GM12891 (cell line): ENCODE measurements at regions not wholly inside any gene's neighbourhood (a gene's known extent, or its start where the extent isn't known, plus 50 kb on each side); places are given as distances from the start of the nearest gene placed in this dataset.

Experiments
- PAX5 ChIP-seq: IDR thresholded peaks from 2 replicates; pipeline ENCODE4 v1.6.1; 2011; ENCODE audit warnings: low read length, moderate library complexity, mild to moderate bottlenecking; ENCODE audit not compliant: insufficient read depth, severe bottlenecking
- POLR2A ChIP-seq: IDR thresholded peaks from 2 replicates; pipeline ENCODE4 v1.6.1; 2011; ENCODE audit warnings: low read depth, low read length, control low read depth
- POLR2AphosphoS5 ChIP-seq: IDR thresholded peaks from 2 replicates; pipeline ENCODE4 v1.6.1; 2011; ENCODE audit warnings: low read depth, low read length, control low read depth

GRCh38 chr3:153334558-153334957, 172.5 kb downstream of the RAP2B start:
- no peak for TF ChIP-seq POLR2A
- no peak for TF ChIP-seq POLR2AphosphoS5
- no peak for TF ChIP-seq PAX5
